OCI-LY7 (cell line): ENCODE measurements at regions not wholly inside any gene's neighbourhood (a gene's known extent, or its start where the extent isn't known, plus 50 kb on each side); places are given as distances from the start of the nearest gene placed in this dataset.

Experiments
- EZH2phosphoT487 ChIP-seq: fragments of 200-600 bp; sonication (generic); IDR thresholded peaks from 2 replicates; pipeline ENCODE4 v1.6.1; 2018; ENCODE audit warnings: low read depth, borderline replicate concordance, mild to moderate bottlenecking, mixed run types, antibody characterized with exemption, low read length, moderate library complexity, mixed read lengths
- TF ChIP-seq, protein P1 (sequence below): fragments of 200-600 bp; sonication (generic); conservative IDR thresholded peaks from 2 replicates; pipeline ENCODE4 v1.5.1; 2014; ENCODE audit warnings: mild to moderate bottlenecking, antibody characterized with exemption, low read length, moderate library complexity, mixed read lengths

GRCh38 chr3:165538166-165538565, 299.1 kb downstream of the BCHE start:
- TF ChIP-seq, protein P1, sequence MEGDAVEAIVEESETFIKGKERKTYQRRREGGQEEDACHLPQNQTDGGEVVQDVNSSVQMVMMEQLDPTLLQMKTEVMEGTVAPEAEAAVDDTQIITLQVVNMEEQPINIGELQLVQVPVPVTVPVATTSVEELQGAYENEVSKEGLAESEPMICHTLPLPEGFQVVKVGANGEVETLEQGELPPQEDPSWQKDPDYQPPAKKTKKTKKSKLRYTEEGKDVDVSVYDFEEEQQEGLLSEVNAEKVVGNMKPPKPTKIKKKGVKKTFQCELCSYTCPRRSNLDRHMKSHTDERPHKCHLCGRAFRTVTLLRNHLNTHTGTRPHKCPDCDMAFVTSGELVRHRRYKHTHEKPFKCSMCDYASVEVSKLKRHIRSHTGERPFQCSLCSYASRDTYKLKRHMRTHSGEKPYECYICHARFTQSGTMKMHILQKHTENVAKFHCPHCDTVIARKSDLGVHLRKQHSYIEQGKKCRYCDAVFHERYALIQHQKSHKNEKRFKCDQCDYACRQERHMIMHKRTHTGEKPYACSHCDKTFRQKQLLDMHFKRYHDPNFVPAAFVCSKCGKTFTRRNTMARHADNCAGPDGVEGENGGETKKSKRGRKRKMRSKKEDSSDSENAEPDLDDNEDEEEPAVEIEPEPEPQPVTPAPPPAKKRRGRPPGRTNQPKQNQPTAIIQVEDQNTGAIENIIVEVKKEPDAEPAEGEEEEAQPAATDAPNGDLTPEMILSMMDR, result no peak
- no peak for TF ChIP-seq EZH2phosphoT487
